ENCODE measurements at regions not wholly inside any gene's neighbourhood (a gene's known extent, or its start where the extent isn't known, plus 50 kb on each side); places are given as distances from the start of the nearest gene placed in this dataset.

- no peak for DNase-seq (ENCODE audit: low spot score)
- H3K4me3 ChIP-seq = no peak overlapping the region
- ATAC-seq (ENCODE audit: insufficient number of reproducible peaks, low FRiP score, low read depth) = no peak
- H3K9me3 ChIP-seq = no peaks in the 10 kb centered on the region
- no peaks in the 10 kb centered on the region for H3K36me3 ChIP-seq
- TF ChIP-seq CTCF (IDR thresholded peaks at IDR 0.05) = no peak
- no peak overlapping the region for H3K27ac ChIP-seq
- H3K27me3 ChIP-seq (replicated peaks; ENCODE audit: insufficient read depth) = no peaks in the 10 kb centered on the region
- H3K4me1 ChIP-seq (ENCODE audit: control insufficient read depth in 1 of 2, low read depth in 2 of 2) = no peaks in the 10 kb centered on the region
These were observed 100.1 kb upstream of the TSC22D2 start for GRCh38 chr3:150308037-150308319.

GRCh38 chr3:150307311-150308036 lies 100.6 kb upstream of the TSC22D2 start:
- H3K4me1 ChIP-seq (ENCODE audit: control insufficient read depth in 1 of 2, low read depth in 2 of 2) = no peaks in the 10 kb centered on the region
- H3K27me3 ChIP-seq (replicated peaks; ENCODE audit: insufficient read depth) = no peaks in the 10 kb centered on the region
- ATAC-seq (ENCODE audit: insufficient number of reproducible peaks, low FRiP score, low read depth) (no peak), DNase-seq (ENCODE audit: low spot score) (no peak)
- H3K27ac ChIP-seq = no peak overlapping the region
- no peaks in the 10 kb centered on the region for H3K36me3 ChIP-seq
- TF ChIP-seq CTCF (IDR thresholded peaks at IDR 0.05) = no peak
- H3K9me3 ChIP-seq = no peaks in the 10 kb centered on the region
- no peak overlapping the region for H3K4me3 ChIP-seq

- ATAC-seq (ENCODE audit: insufficient number of reproducible peaks, low FRiP score, low read depth) = no peak
- Histone ChIP-seq H3K4me3 (no peak overlapping the region), H3K36me3 (no peaks in the 10 kb centered on the region), H3K4me1 (ENCODE audit: control insufficient read depth in 1 of 2, low read depth in 2 of 2) (no peaks in the 10 kb centered on the region), H3K27me3 (replicated peaks; ENCODE audit: insufficient read depth) (no peaks in the 10 kb centered on the region), H3K27ac (no peak overlapping the region), H3K9me3 (no peaks in the 10 kb centered on the region)
- no peak for TF ChIP-seq CTCF (IDR thresholded peaks at IDR 0.05)
- no peak for DNase-seq (ENCODE audit: low spot score)
These were observed 101.2 kb upstream of the TSC22D2 start for GRCh38 chr3:150306906-150307305.

- Histone ChIP-seq H3K4me1 (ENCODE audit: control insufficient read depth in 1 of 2, low read depth in 2 of 2) (no peaks in the 10 kb centered on the region), H3K4me3 (no peak overlapping the region), H3K27ac (no peak overlapping the region), H3K9me3 (no peaks in the 10 kb centered on the region), H3K36me3 (no peaks in the 10 kb centered on the region), H3K27me3 (replicated peaks; ENCODE audit: insufficient read depth) (no peaks in the 10 kb centered on the region)
- no peak for DNase-seq (ENCODE audit: low spot score)
- no peak for ATAC-seq (ENCODE audit: insufficient number of reproducible peaks, low FRiP score, low read depth)
- no peak for TF ChIP-seq CTCF (IDR thresholded peaks at IDR 0.05)
These were observed 102.0 kb upstream of the TSC22D2 start for GRCh38 chr3:150306083-150306482.

GRCh38 chr3:150303768-150304167 lies 104.3 kb upstream of the TSC22D2 start:
- H3K9me3 ChIP-seq = no peaks in the 10 kb centered on the region
- no peak for ATAC-seq (ENCODE audit: insufficient number of reproducible peaks, low FRiP score, low read depth)
- H3K4me3 ChIP-seq = no peak overlapping the region
- DNase-seq (ENCODE audit: low spot score) = no peak
- H3K4me1 ChIP-seq (ENCODE audit: control insufficient read depth in 1 of 2, low read depth in 2 of 2) = no peaks in the 10 kb centered on the region
- no peak for TF ChIP-seq CTCF (IDR thresholded peaks at IDR 0.05)
- H3K27ac ChIP-seq = no peak overlapping the region
- no peaks in the 10 kb centered on the region for H3K36me3 ChIP-seq
- H3K27me3 ChIP-seq (replicated peaks; ENCODE audit: insufficient read depth) = no peaks in the 10 kb centered on the region
